GM23338 (cell line): ENCODE measurements at regions not wholly inside any gene's neighbourhood (a gene's known extent, or its start where the extent isn't known, plus 50 kb on each side); places are given as distances from the start of the nearest gene placed in this dataset.

Source experiments
- CTCF ChIP-seq, 2 experiments: fragments of 200-600 bp in 1 of 2; sonication (generic) in 1 of 2; conservative IDR thresholded peaks; 2 replicates each; pipeline versions ENCODE4 v1.5.1 to v1.6.1; 2016 to 2017; ENCODE audit warnings: antibody characterized with exemption in 2 of 2, low read depth in 2 of 2, mild to moderate bottlenecking in 2 of 2, moderate library complexity in 1 of 2
- ETS1 ChIP-seq: IDR thresholded peaks from 2 replicates; pipeline ENCODE4 v1.6.1; 2016; ENCODE audit warnings: antibody characterized with exemption
- EZH2 ChIP-seq: fragments of 200-600 bp; sonication (generic); IDR thresholded peaks from one replicate; pipeline ENCODE4 v1.8.0; 2017; ENCODE audit warnings: antibody characterized with exemption, mild to moderate bottlenecking, low read depth; ENCODE audit not compliant: unreplicated experiment
- POLR2AphosphoS5 ChIP-seq: IDR thresholded peaks from 2 replicates; pipeline ENCODE4 v1.6.1; 2016; ENCODE audit warnings: antibody characterized with exemption, low read depth
- REST ChIP-seq: IDR thresholded peaks from one replicate; pipeline ENCODE4 v1.6.1; 2018; ENCODE audit warnings: antibody characterized with exemption; ENCODE audit not compliant: unreplicated experiment

GRCh38 chr15:97645758-97646157 lies 314.7 kb upstream of the ARRDC4 start:
- TF ChIP-seq CTCF (conservative IDR thresholded peaks at IDR 0.05; ENCODE audit: low read depth in 2 of 2), result no peak
- no peak for TF ChIP-seq POLR2AphosphoS5
- no peak for TF ChIP-seq EZH2
- no peak for TF ChIP-seq ETS1
- TF ChIP-seq REST, result no peak
